ENCODE measurements at regions not wholly inside any gene's neighbourhood (a gene's known extent, or its start where the extent isn't known, plus 50 kb on each side); places are given as distances from the start of the nearest gene placed in this dataset.
"Not testable (repeated sequence)": the region's sequence is repeated elsewhere in the genome, so short reads cannot be mapped to it uniquely, and the experiment has no call there.

GRCh38 chr3:137194301-137194700 lies 236.5 kb downstream of the IL20RB start:
- Histone ChIP-seq H3K4me3 (ENCODE audit: low read depth, low read length, poor library complexity, severe bottlenecking) (no peak overlapping the region), H3K4me1 (ENCODE audit: insufficient read depth, low read length, poor library complexity, severe bottlenecking) (no peaks in the 10 kb centered on the region), H3K9me2 (ENCODE audit: insufficient read depth, low read length) (no peaks in the 10 kb centered on the region), H4K20me1 (ENCODE audit: insufficient read depth, low read length) (no peaks in the 10 kb centered on the region), H3K36me3 (ENCODE audit: insufficient read depth, low read length) (no peaks in the 10 kb centered on the region), H2AFZ (ENCODE audit: low read length) (no peak overlapping the region), H3K27ac (ENCODE audit: low read depth, low read length, poor library complexity, severe bottlenecking) (no peak overlapping the region), H3K4me2 (ENCODE audit: low read length) (no peak overlapping the region), H3K9me3 (ENCODE audit: low read length) (no peaks in the 10 kb centered on the region), H3K79me2 (ENCODE audit: insufficient read depth, low read depth, low read length) (no peaks in the 10 kb centered on the region)
- no peak for TF ChIP-seq EZH2phosphoT487 (IDR thresholded peaks at IDR 0.05; ENCODE audit: borderline replicate concordance, low read depth, low read length)
- no peak for TF ChIP-seq CTCF (conservative IDR thresholded peaks at IDR 0.05; ENCODE audit: low read length)
- POLR2A ChIA-PET, result interaction anchor here (0.5 to 1.1 kb wide), 3 partner anchors 21 to 1254 kb away, joined by 3 to 4 read pairs (median 3); no protein-coding TSS in a partner anchor
- no peak for DNase-seq (ENCODE audit: low spot score)
- CTCF ChIA-PET (ENCODE audit: unreplicated experiment), result no interaction called here
- intact Hi-C loops (cut with micrococcal nuclease; ENCODE audit: unreplicated experiment), result no loop called here
- BruUV-seq (replicated peaks), result no TSS peak

- H3K9me2 ChIP-seq (ENCODE audit: insufficient read depth, low read length); H3K4me3 ChIP-seq (ENCODE audit: low read depth, low read length, poor library complexity, severe bottlenecking); H3K4me1 ChIP-seq (ENCODE audit: insufficient read depth, low read length, poor library complexity, severe bottlenecking); BruUV-seq (replicated peaks); H4K20me1 ChIP-seq (ENCODE audit: insufficient read depth, low read length); H3K79me2 ChIP-seq (ENCODE audit: insufficient read depth, low read depth, low read length); DNase-seq (ENCODE audit: low spot score); H2AFZ ChIP-seq (ENCODE audit: low read length); H3K4me2 ChIP-seq (ENCODE audit: low read length); H3K27ac ChIP-seq (ENCODE audit: low read depth, low read length, poor library complexity, severe bottlenecking); POLR2A ChIA-PET; CTCF ChIA-PET (ENCODE audit: unreplicated experiment); H3K36me3 ChIP-seq (ENCODE audit: insufficient read depth, low read length); intact Hi-C loops (cut with micrococcal nuclease; ENCODE audit: unreplicated experiment); H3K9me3 ChIP-seq (ENCODE audit: low read length): not testable (repeated sequence)
Observed at GRCh38 chr3:137198374-137198773, 240.6 kb downstream of the IL20RB start.

GRCh38 chr3:137199678-137200077 lies 241.9 kb downstream of the IL20RB start:
- Histone ChIP-seq H3K9me3 (ENCODE audit: low read length) (no peaks in the 10 kb centered on the region), H3K79me2 (ENCODE audit: insufficient read depth, low read depth, low read length) (no peaks in the 10 kb centered on the region), H3K9me2 (ENCODE audit: insufficient read depth, low read length) (no peaks in the 10 kb centered on the region), H3K36me3 (ENCODE audit: insufficient read depth, low read length) (no peaks in the 10 kb centered on the region), H3K4me2 (ENCODE audit: low read length) (no peak overlapping the region), H3K4me1 (ENCODE audit: insufficient read depth, low read length, poor library complexity, severe bottlenecking) (no peaks in the 10 kb centered on the region), H4K20me1 (ENCODE audit: insufficient read depth, low read length) (no peaks in the 10 kb centered on the region), H3K4me3 (ENCODE audit: low read depth, low read length, poor library complexity, severe bottlenecking) (no peak overlapping the region), H3K27ac (ENCODE audit: low read depth, low read length, poor library complexity, severe bottlenecking) (no peak overlapping the region), H2AFZ (ENCODE audit: low read length) (no peak overlapping the region)
- TF ChIP-seq EZH2phosphoT487 (IDR thresholded peaks at IDR 0.05; ENCODE audit: borderline replicate concordance, low read depth, low read length), result no peak
- TF ChIP-seq CTCF (conservative IDR thresholded peaks at IDR 0.05; ENCODE audit: low read length), result no peak
- no TSS peak for BruUV-seq (replicated peaks)
- intact Hi-C loops (cut with micrococcal nuclease; ENCODE audit: unreplicated experiment), result no loop called here
- ChIA-PET CTCF (ENCODE audit: unreplicated experiment) (no interaction called here), POLR2A (no interaction called here)
- DNase-seq (ENCODE audit: low spot score), result no peak
